Stomach (tissue), 4 donors: ENCODE measurements at regions not wholly inside any gene's neighbourhood (a gene's known extent, or its start where the extent isn't known, plus 50 kb on each side); places are given as distances from the start of the nearest gene placed in this dataset.

ENCODE experiments used
- POLR2A ChIP-seq, 4 donors: fragments of 450-650 bp; IDR thresholded peaks; one replicate each; pipeline ENCODE4 v1.6.1; 2016; ENCODE audit warnings: antibody characterized with exemption in 4 of 4, control low read depth in 2 of 4, mild to moderate bottlenecking in 1 of 4, moderate library complexity in 1 of 4
- POLR2AphosphoS5 ChIP-seq, 3 donors: sonication (generic); formaldehyde crosslinking; IDR thresholded peaks; one replicate each; pipeline ENCODE4 v1.6.1; 2016; ENCODE audit warnings: antibody characterized with exemption in 3 of 3
- TF ChIP-seq, protein P1 (sequence below), 7 experiments: fragments of 450-650 bp in 4 of 7; fragments of 200-600 bp in 3 of 7; sonication (generic) in 3 of 7; IDR thresholded peaks; one replicate each; pipeline ENCODE4 v1.5.1; 2016 to 2019; ENCODE audit warnings: antibody characterized with exemption in 7 of 7, control low read depth in 2 of 7, mild to moderate bottlenecking in 1 of 7

DNA sequence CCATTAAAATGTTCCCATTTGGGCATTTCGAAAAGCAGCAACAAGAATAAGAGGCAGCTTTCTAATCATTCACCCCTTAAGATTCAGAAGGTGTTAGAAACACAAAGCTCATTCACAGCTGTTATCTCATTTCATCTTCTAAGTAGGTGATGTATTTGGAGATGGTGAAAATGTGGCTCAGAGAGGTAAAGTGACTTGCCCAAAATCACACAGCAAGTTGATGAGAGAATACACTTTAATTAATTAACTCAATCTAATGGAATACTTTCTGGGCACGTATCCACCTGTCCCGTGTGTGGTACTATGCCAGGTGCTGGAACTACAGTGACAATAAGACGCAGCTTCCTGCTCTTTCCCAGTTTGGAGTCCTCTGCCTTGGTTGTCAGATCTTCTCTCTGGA is 147.4 kb upstream of the LRFN2 start:
- TF ChIP-seq POLR2AphosphoS5 (IDR thresholded peaks at IDR 0.05), result no peak
- TF ChIP-seq, protein P1, sequence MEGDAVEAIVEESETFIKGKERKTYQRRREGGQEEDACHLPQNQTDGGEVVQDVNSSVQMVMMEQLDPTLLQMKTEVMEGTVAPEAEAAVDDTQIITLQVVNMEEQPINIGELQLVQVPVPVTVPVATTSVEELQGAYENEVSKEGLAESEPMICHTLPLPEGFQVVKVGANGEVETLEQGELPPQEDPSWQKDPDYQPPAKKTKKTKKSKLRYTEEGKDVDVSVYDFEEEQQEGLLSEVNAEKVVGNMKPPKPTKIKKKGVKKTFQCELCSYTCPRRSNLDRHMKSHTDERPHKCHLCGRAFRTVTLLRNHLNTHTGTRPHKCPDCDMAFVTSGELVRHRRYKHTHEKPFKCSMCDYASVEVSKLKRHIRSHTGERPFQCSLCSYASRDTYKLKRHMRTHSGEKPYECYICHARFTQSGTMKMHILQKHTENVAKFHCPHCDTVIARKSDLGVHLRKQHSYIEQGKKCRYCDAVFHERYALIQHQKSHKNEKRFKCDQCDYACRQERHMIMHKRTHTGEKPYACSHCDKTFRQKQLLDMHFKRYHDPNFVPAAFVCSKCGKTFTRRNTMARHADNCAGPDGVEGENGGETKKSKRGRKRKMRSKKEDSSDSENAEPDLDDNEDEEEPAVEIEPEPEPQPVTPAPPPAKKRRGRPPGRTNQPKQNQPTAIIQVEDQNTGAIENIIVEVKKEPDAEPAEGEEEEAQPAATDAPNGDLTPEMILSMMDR (IDR thresholded peaks at IDR 0.05), result no peak
- TF ChIP-seq POLR2A (IDR thresholded peaks at IDR 0.05), result no peak
